Liver (tissue), 8 donors: ENCODE measurements at regions not wholly inside any gene's neighbourhood (a gene's known extent, or its start where the extent isn't known, plus 50 kb on each side); places are given as distances from the start of the nearest gene placed in this dataset.

Source experiments
- DNase-seq: peaks from one replicate; pipeline ENCODE4 v3.0.0-alpha.2; 2017; ENCODE audit warnings: low spot score
- H3K27ac ChIP-seq, 2 donors: one replicate each; pipeline ENCODE4 v1.7.0; 2013; ENCODE audit warnings: inconsistent platforms in 2 of 2, low read length in 2 of 2, control low read depth in 1 of 2, low read depth in 1 of 2, mild to moderate bottlenecking in 1 of 2
- H3K27me3 ChIP-seq, 4 donors: one replicate each; pipeline versions ENCODE4 v1.6.1 to v1.7.0; 2013; ENCODE audit warnings: low read length in 3 of 4, inconsistent platforms in 1 of 4, mild to moderate bottlenecking in 1 of 4, moderate library complexity in 1 of 4; ENCODE audit not compliant: control insufficient read depth in 4 of 4, insufficient read depth in 4 of 4
- H3K36me3 ChIP-seq, 4 donors: one replicate each; pipeline versions ENCODE4 v1.6.1 to v1.7.0; 2013; ENCODE audit warnings: low read length in 3 of 4, mild to moderate bottlenecking in 3 of 4, low read depth in 1 of 4, moderate library complexity in 1 of 4; ENCODE audit not compliant: control insufficient read depth in 4 of 4, insufficient read depth in 3 of 4
- H3K4me1 ChIP-seq, 4 donors: one replicate each; pipeline versions ENCODE4 v1.6.1 to v1.7.0; 2013; ENCODE audit warnings: low read length in 3 of 4, mild to moderate bottlenecking in 3 of 4, moderate library complexity in 1 of 4; ENCODE audit not compliant: control insufficient read depth in 4 of 4, insufficient read depth in 4 of 4
- H3K4me3 ChIP-seq, 3 donors: one replicate each; pipeline versions ENCODE4 v1.6.1 to v1.7.0; 2013; ENCODE audit warnings: low read length in 3 of 3, control low read depth in 1 of 3, low read depth in 1 of 3, mild to moderate bottlenecking in 1 of 3
- H3K9ac ChIP-seq, 2 donors: one replicate each; pipeline ENCODE4 v1.7.0; 2013; ENCODE audit warnings: low read length in 2 of 2, mild to moderate bottlenecking in 2 of 2, moderate library complexity in 2 of 2, control low read depth in 1 of 2, low read depth in 1 of 2
- H3K9me3 ChIP-seq, 4 donors: one replicate each; pipeline versions ENCODE4 v1.6.1 to v1.7.0; 2013; ENCODE audit warnings: low read length in 3 of 4; ENCODE audit not compliant: control insufficient read depth in 4 of 4
- EGR1 ChIP-seq, 2 donors: IDR thresholded peaks; 2 replicates each; pipeline ENCODE4 v1.6.1; 2016 to 2018; ENCODE audit warnings: antibody characterized with exemption in 2 of 2, low read depth in 2 of 2
- FOXA1 ChIP-seq: IDR thresholded peaks from 2 replicates; pipeline ENCODE4 v1.6.1; 2016; ENCODE audit warnings: antibody characterized with exemption
- FOXA2 ChIP-seq: IDR thresholded peaks from 2 replicates; pipeline ENCODE4 v1.6.1; 2016; ENCODE audit warnings: antibody characterized with exemption
- GABPA ChIP-seq, 2 donors: IDR thresholded peaks in 1 of 2; conservative IDR thresholded peaks in 1 of 2; 2 replicates each; pipeline ENCODE4 v1.6.1; 2016; ENCODE audit warnings: antibody characterized with exemption in 2 of 2, mild to moderate bottlenecking in 1 of 2, moderate library complexity in 1 of 2
- HNF4A ChIP-seq, 2 donors: conservative IDR thresholded peaks; 2 replicates each; pipeline ENCODE4 v1.6.1; 2016; ENCODE audit warnings: antibody characterized with exemption in 2 of 2, mild to moderate bottlenecking in 2 of 2
- HNF4G ChIP-seq: IDR thresholded peaks from 2 replicates; pipeline ENCODE4 v1.6.1; 2016; ENCODE audit warnings: antibody characterized with exemption
- JUND ChIP-seq, 2 donors: IDR thresholded peaks; 2 replicates each; pipeline ENCODE4 v1.6.1; 2016; ENCODE audit warnings: antibody characterized with exemption in 2 of 2
- NR2F2 ChIP-seq: IDR thresholded peaks from 2 replicates; pipeline ENCODE4 v1.6.1; 2016; ENCODE audit warnings: antibody characterized with exemption
- RAD21 ChIP-seq, 2 donors: IDR thresholded peaks; 2 replicates each; pipeline ENCODE4 v1.6.1; 2016; ENCODE audit warnings: antibody characterized with exemption in 2 of 2, mild to moderate bottlenecking in 2 of 2
- RXRA ChIP-seq, 2 donors: IDR thresholded peaks; 2 replicates each; pipeline ENCODE4 v1.6.1; 2017 to 2018; ENCODE audit warnings: antibody characterized with exemption in 2 of 2, mild to moderate bottlenecking in 1 of 2
- SP1 ChIP-seq: IDR thresholded peaks from 2 replicates; pipeline ENCODE4 v1.6.1; 2018; ENCODE audit warnings: antibody characterized with exemption, mild to moderate bottlenecking
- TAF1 ChIP-seq: conservative IDR thresholded peaks from 2 replicates; pipeline ENCODE4 v1.6.1; 2016; ENCODE audit warnings: antibody characterized with exemption, mild to moderate bottlenecking
- YY1 ChIP-seq: IDR thresholded peaks from 2 replicates; pipeline ENCODE4 v1.6.1; 2016; ENCODE audit warnings: antibody characterized with exemption, mild to moderate bottlenecking
- WGBS: extraction: QIAGEN DNeasy Blood & Tissue Kit; methylation state at CpG from one replicate; pipeline ENCODE4 v1.1.7; 2013; 5-methylcytosine and 5-hydroxymethylcytosine counted together
- TF ChIP-seq, protein P1 (sequence below): IDR thresholded peaks from 2 replicates; pipeline ENCODE4 v1.6.1; 2016; ENCODE audit warnings: antibody characterized with exemption
- TF ChIP-seq, protein P2 (sequence below): IDR thresholded peaks from 2 replicates; pipeline ENCODE4 v1.6.1; 2016; ENCODE audit warnings: antibody characterized with exemption
- TF ChIP-seq, protein P3 (sequence below): fragments of 150-350 bp; IDR thresholded peaks from 2 replicates; pipeline ENCODE4 v1.5.1; 2017; ENCODE audit warnings: improper control_type of control experiment, low read depth, low read length; ENCODE audit not compliant: missing input control
- TF ChIP-seq, protein P4 (sequence below): IDR thresholded peaks from 2 replicates; pipeline ENCODE4 v1.6.1; 2016; ENCODE audit warnings: antibody characterized with exemption
- TF ChIP-seq, protein P5 (sequence below): IDR thresholded peaks from 2 replicates; pipeline ENCODE4 v1.6.1; 2016; ENCODE audit warnings: antibody characterized with exemption, mild to moderate bottlenecking
- donor health status: healthy.
- donor health status: healthy.
- donor health status: healthy.
- donor health status: healthy.
- donor health status: healthy.

DNA sequence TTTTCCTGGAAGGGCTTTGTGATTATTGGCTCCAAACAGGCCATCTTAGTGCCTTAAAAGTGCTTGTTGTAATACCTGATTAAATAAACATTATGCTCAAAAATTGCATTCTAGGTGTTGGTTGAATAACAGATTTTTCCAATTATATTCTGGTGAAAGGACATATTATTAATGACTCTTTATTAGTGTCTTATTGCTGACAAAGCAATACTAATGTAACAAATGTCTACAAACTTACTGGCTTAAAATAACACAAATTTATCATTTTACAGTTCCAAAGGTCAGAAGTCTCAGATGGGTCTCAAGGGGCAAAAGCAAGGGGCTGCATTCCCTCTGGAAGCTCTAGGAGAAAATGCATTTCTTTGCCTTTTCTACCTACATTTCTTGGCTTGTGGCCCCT lies 86.9 kb upstream of the CPM start:
- no peak for DNase-seq

DNA sequence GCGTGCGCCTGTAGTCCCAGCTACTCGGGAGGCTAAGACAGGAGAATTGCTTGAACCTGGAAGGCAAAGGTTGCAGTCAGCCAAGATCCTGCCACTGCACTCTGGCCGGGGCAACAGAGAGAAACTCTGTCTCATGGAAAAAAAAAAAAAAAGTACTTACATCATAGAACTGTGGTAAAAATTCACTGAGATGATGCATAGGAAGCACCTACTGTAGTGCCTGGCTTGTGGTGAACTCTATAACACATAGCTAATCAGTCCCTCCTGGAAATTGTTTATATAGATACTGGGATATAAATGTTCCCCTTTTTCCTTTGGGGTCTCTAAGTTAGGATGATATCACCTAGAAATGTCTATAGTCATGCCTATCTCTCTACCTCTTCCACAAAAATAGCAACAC lies 89.7 kb upstream of the CPM start:
- TF ChIP-seq FOXA2 (no peak), HNF4G (no peak), FOXA1 (no peak), TAF1 (no peak), NR2F2 (no peak), RXRA (IDR thresholded peaks at IDR 0.05) (no peak), YY1 (no peak), EGR1 (IDR thresholded peaks at IDR 0.05; ENCODE audit: low read depth in 2 of 2) (no peak), RAD21 (IDR thresholded peaks at IDR 0.05) (no peak), GABPA (IDR thresholded peaks at IDR 0.05 in 1 of 2, conservative IDR thresholded peaks at IDR 0.05 in 1 of 2) (no peak), JUND (IDR thresholded peaks at IDR 0.05) (no peak), SP1 (no peak), HNF4A (conservative IDR thresholded peaks at IDR 0.05) (no peak)
- TF ChIP-seq, protein P1, sequence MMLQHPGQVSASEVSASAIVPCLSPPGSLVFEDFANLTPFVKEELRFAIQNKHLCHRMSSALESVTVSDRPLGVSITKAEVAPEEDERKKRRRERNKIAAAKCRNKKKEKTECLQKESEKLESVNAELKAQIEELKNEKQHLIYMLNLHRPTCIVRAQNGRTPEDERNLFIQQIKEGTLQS, result no peak
- TF ChIP-seq, protein P2, sequence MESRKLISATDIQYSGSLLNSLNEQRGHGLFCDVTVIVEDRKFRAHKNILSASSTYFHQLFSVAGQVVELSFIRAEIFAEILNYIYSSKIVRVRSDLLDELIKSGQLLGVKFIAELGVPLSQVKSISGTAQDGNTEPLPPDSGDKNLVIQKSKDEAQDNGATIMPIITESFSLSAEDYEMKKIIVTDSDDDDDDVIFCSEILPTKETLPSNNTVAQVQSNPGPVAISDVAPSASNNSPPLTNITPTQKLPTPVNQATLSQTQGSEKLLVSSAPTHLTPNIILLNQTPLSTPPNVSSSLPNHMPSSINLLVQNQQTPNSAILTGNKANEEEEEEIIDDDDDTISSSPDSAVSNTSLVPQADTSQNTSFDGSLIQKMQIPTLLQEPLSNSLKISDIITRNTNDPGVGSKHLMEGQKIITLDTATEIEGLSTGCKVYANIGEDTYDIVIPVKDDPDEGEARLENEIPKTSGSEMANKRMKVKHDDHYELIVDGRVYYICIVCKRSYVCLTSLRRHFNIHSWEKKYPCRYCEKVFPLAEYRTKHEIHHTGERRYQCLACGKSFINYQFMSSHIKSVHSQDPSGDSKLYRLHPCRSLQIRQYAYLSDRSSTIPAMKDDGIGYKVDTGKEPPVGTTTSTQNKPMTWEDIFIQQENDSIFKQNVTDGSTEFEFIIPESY, result no peak
- TF ChIP-seq, protein P3, sequence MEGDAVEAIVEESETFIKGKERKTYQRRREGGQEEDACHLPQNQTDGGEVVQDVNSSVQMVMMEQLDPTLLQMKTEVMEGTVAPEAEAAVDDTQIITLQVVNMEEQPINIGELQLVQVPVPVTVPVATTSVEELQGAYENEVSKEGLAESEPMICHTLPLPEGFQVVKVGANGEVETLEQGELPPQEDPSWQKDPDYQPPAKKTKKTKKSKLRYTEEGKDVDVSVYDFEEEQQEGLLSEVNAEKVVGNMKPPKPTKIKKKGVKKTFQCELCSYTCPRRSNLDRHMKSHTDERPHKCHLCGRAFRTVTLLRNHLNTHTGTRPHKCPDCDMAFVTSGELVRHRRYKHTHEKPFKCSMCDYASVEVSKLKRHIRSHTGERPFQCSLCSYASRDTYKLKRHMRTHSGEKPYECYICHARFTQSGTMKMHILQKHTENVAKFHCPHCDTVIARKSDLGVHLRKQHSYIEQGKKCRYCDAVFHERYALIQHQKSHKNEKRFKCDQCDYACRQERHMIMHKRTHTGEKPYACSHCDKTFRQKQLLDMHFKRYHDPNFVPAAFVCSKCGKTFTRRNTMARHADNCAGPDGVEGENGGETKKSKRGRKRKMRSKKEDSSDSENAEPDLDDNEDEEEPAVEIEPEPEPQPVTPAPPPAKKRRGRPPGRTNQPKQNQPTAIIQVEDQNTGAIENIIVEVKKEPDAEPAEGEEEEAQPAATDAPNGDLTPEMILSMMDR, result no peak
- TF ChIP-seq, protein P4, sequence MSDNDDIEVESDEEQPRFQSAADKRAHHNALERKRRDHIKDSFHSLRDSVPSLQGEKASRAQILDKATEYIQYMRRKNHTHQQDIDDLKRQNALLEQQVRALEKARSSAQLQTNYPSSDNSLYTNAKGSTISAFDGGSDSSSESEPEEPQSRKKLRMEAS, result no peak
- TF ChIP-seq, protein P5, sequence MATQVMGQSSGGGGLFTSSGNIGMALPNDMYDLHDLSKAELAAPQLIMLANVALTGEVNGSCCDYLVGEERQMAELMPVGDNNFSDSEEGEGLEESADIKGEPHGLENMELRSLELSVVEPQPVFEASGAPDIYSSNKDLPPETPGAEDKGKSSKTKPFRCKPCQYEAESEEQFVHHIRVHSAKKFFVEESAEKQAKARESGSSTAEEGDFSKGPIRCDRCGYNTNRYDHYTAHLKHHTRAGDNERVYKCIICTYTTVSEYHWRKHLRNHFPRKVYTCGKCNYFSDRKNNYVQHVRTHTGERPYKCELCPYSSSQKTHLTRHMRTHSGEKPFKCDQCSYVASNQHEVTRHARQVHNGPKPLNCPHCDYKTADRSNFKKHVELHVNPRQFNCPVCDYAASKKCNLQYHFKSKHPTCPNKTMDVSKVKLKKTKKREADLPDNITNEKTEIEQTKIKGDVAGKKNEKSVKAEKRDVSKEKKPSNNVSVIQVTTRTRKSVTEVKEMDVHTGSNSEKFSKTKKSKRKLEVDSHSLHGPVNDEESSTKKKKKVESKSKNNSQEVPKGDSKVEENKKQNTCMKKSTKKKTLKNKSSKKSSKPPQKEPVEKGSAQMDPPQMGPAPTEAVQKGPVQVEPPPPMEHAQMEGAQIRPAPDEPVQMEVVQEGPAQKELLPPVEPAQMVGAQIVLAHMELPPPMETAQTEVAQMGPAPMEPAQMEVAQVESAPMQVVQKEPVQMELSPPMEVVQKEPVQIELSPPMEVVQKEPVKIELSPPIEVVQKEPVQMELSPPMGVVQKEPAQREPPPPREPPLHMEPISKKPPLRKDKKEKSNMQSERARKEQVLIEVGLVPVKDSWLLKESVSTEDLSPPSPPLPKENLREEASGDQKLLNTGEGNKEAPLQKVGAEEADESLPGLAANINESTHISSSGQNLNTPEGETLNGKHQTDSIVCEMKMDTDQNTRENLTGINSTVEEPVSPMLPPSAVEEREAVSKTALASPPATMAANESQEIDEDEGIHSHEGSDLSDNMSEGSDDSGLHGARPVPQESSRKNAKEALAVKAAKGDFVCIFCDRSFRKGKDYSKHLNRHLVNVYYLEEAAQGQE, result no peak
- Histone ChIP-seq H3K4me3 (no peak overlapping the region), H3K36me3 (no peaks in the 10 kb centered on the region), H3K27ac (no peak overlapping the region), H3K4me1 (peaks cover 0 to 3% (median 2%) of the 10 kb centered on the region in 4 donors), H3K9me3 (no peaks in the 10 kb centered on the region), H3K27me3 (no peaks in the 10 kb centered on the region), H3K9ac (no peak overlapping the region)
- 97% methylated on average over 4 of the region's 4 CpGs for WGBS
- DNase-seq, result no peak

More for the DNA sequence above, 86.9 kb upstream of the CPM start:
- H3K27ac ChIP-seq, result no peak overlapping the region
- H3K4me1 ChIP-seq, result peaks cover 0 to 3% (median under 1%) of the 10 kb centered on the region in 4 donors
- no peaks in the 10 kb centered on the region for H3K36me3 ChIP-seq
- no peaks in the 10 kb centered on the region for H3K27me3 ChIP-seq
- H3K4me3 ChIP-seq, result no peak overlapping the region
- no peaks in the 10 kb centered on the region for H3K9me3 ChIP-seq
- TF ChIP-seq EGR1 (IDR thresholded peaks at IDR 0.05; ENCODE audit: low read depth in 2 of 2) (no peak), FOXA1 (no peak), JUND (IDR thresholded peaks at IDR 0.05) (no peak), NR2F2 (no peak), RAD21 (IDR thresholded peaks at IDR 0.05) (no peak), GABPA (IDR thresholded peaks at IDR 0.05 in 1 of 2, conservative IDR thresholded peaks at IDR 0.05 in 1 of 2) (no peak), HNF4G (no peak)
- TF ChIP-seq, protein P5, result no peak
- H3K9ac ChIP-seq, result no peak overlapping the region
